Psoas muscle (tissue), 7 donors: ENCODE measurements at regions not wholly inside any gene's neighbourhood (a gene's known extent, or its start where the extent isn't known, plus 50 kb on each side); places are given as distances from the start of the nearest gene placed in this dataset.
"Not testable (repeated sequence)": the region's sequence is repeated elsewhere in the genome, so short reads cannot be mapped to it uniquely, and the experiment has no call there.

ENCODE experiments used
- ATAC-seq, 4 donors: fragments of 200-7000 bp; cut with Tn5 transposase; one replicate each; pipeline ENCODE4 v1.9.1; 2020; ENCODE audit warnings: moderate library complexity in 3 of 4, mild to moderate bottlenecking in 2 of 4
- DNase-seq, 2 donors: peaks; one replicate each; pipeline ENCODE4 v3.0.0-alpha.2; 2020
- H3K27ac ChIP-seq: fragments of 200-600 bp; one replicate; pipeline ENCODE4 v1.8.0; 2022
- H3K27me3 ChIP-seq, 3 donors: fragments of 200-600 bp in 1 of 3; one replicate each; pipeline versions ENCODE4 v1.6.1 to v1.8.0; 2013 to 2022; ENCODE audit warnings: low read length in 2 of 3, mild to moderate bottlenecking in 2 of 3, moderate library complexity in 1 of 3; ENCODE audit not compliant: insufficient read depth in 3 of 3
- H3K36me3 ChIP-seq, 2 donors: fragments of 200-600 bp in 1 of 2; one replicate each; pipeline versions ENCODE4 v1.6.1 to v1.8.0; 2013 to 2022; ENCODE audit warnings: low read depth in 1 of 2, mild to moderate bottlenecking in 1 of 2, moderate library complexity in 1 of 2; ENCODE audit not compliant: insufficient read depth in 1 of 2
- H3K4me1 ChIP-seq: fragments of 200-600 bp; one replicate; pipeline ENCODE4 v1.8.0; 2022
- H3K4me3 ChIP-seq: fragments of 200-600 bp; one replicate; pipeline ENCODE4 v1.8.0; 2022; ENCODE audit warnings: mild to moderate bottlenecking
- H3K9me3 ChIP-seq: fragments of 200-600 bp; one replicate; pipeline ENCODE4 v1.8.0; 2022
- CTCF ChIP-seq: fragments of 200-600 bp; IDR thresholded peaks from one replicate; pipeline ENCODE4 v1.8.0; 2022; ENCODE audit warnings: antibody characterized with exemption
- WGBS, 3 donors: extraction: QIAGEN DNeasy Blood & Tissue Kit; methylation state at CpG; one replicate each; pipeline versions ENCODE4 v1.1.6 to v1.1.7; 2013; 5-methylcytosine and 5-hydroxymethylcytosine counted together
- intact Hi-C, 2 donors: fragments of 100-400 bp; cut with DNase I; formaldehyde crosslinking; loops; one replicate each; pipeline versions ENCODE4 v1.11.0 to v1.14.2; 2022
- donor health status: healthy with polysubstance abuse.
- donor health status: DM: no; HTN: no; CAD: no; lungs with moderate emphysema.
- donor health status: Bipolar disorder and iron deficiency.
- donor health status: healthy.
- donor health status: DM: yes; HTN: yes; CAD: no.
- donor health status: DM: no; HTN: no; CAD: no.
- donor health status: DM: yes; HTN: yes; CAD: no.

- no peak for DNase-seq
- intact Hi-C loops: no loop called here
Observed at GRCh38 chr13:109981000-109981399, 194.6 kb upstream of the IRS2 start.

GRCh38 chr13:109979676-109980075 lies 193.3 kb upstream of the IRS2 start:
- H3K4me3 ChIP-seq, H3K9me3 ChIP-seq, ATAC-seq, H3K27ac ChIP-seq, H3K27me3 ChIP-seq, DNase-seq, H3K36me3 ChIP-seq, intact Hi-C loops, H3K4me1 ChIP-seq: not testable (repeated sequence)
- WGBS, 3 donors: 82 to 90% (median 85%) methylated on average over 3 of the region's 3 CpGs

More at GRCh38 chr13:109981000-109981399, 194.6 kb upstream of the IRS2 start:
- Histone ChIP-seq H3K4me1 (no peaks in the 10 kb centered on the region), H3K27me3 (no peaks in the 10 kb centered on the region), H3K9me3 (no peaks in the 10 kb centered on the region), H3K27ac (no peak overlapping the region), H3K4me3 (no peak overlapping the region), H3K36me3 (no peaks in the 10 kb centered on the region)
- no peak for ATAC-seq
- TF ChIP-seq CTCF: no peak
- 69 to 79% (median 72%) methylated on average over 4 of the region's 4 CpGs for WGBS, 3 donors

- DNase-seq (no peak), ATAC-seq (no peak)
- Histone ChIP-seq H3K27ac (no peak overlapping the region), H3K36me3 (no peaks in the 10 kb centered on the region), H3K27me3 (no peaks in the 10 kb centered on the region), H3K4me1 (no peaks in the 10 kb centered on the region), H3K9me3 (no peaks in the 10 kb centered on the region), H3K4me3 (no peak overlapping the region)
- WGBS, 3 donors: 67 to 73% (median 71%) methylated on average over 6 of the region's 6 CpGs
- TF ChIP-seq CTCF: no peak
- intact Hi-C loops: no loop called here
Observed at GRCh38 chr13:109979228-109979627, 192.8 kb upstream of the IRS2 start.

- H3K4me3 ChIP-seq: no peak overlapping the region
Observed at GRCh38 chr13:109977212-109977968, 191.0 kb upstream of the IRS2 start.

More at GRCh38 chr13:109977212-109977968, 191.0 kb upstream of the IRS2 start:
- H3K36me3 ChIP-seq: no peaks in the 10 kb centered on the region
- 81 to 87% (median 82%) methylated on average over 11 of the region's 11 CpGs for WGBS, 3 donors
- H3K27me3 ChIP-seq: no peaks in the 10 kb centered on the region
- no peaks in the 10 kb centered on the region for H3K9me3 ChIP-seq
- DNase-seq (no peak), ATAC-seq (no peak)
- H3K4me1 ChIP-seq: no peaks in the 10 kb centered on the region
- intact Hi-C loops: no loop called here
- H3K27ac ChIP-seq: no peak overlapping the region
- no peak for TF ChIP-seq CTCF
